ENCODE measurements at regions not wholly inside any gene's neighbourhood (a gene's known extent, or its start where the extent isn't known, plus 50 kb on each side); places are given as distances from the start of the nearest gene placed in this dataset.
"Not testable (repeated sequence)": the region's sequence is repeated elsewhere in the genome, so short reads cannot be mapped to it uniquely, and the experiment has no call there.

DNA sequence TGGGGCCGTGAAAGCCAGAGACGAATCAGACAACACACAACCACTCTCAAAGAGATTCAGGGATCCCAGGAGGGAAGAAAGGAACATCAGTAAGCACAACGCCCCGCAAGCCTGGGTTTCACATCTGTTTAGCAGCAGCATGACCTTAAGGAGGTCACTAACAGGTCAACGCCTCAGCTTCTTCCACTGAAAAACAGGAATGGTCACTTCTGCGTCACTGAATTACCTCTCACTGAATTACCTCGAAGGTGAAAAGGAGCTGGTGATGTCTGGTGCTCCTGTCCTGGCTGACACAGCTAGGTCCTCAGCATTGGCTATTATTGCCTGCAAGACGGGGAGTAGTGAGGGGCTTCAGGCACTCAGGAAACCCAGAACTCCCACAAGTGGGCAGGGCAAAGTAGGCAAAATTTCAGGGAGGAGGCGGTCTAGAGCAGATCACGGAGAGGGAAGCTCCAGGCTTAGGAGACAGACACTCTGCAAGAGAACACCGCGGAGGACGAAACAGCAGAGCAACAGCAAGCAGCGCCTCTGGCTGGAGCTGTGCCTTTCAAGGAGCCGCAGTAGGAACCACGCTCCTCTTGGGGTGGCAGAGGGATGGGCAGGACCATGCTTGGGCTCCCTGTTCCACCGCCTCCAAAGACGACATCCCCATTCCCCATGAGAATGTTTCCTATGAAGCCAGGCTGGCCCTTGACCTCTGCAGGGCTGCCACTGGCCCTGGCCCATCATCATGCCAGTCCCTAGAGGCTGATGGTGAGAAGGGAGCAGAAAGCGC is 108.4 kb downstream of the SINHCAF start:
- H3K27ac ChIP-seq (ENCODE audit: low read depth, low read length): no peak overlapping the region
- WGBS: 78% methylated on average over 19 of the region's 19 CpGs
- H3K36me3 ChIP-seq (ENCODE audit: insufficient read depth, low read length): no peaks in the 10 kb centered on the region
- no peaks in the 10 kb centered on the region; the same call in 1 of the 2 replicates for H3K27me3 ChIP-seq (ENCODE audit: insufficient read depth, low read length)
- H3K9me3 ChIP-seq (ENCODE audit: insufficient read depth, low read depth, low read length): no peaks in the 10 kb centered on the region
- H3K4me3 ChIP-seq (ENCODE audit: low read length): no peak overlapping the region
- no peak overlapping the region for H3K9ac ChIP-seq (ENCODE audit: low read depth, low read length)
- H3K4me1 ChIP-seq (ENCODE audit: insufficient read depth, low read length): peaks cover 15% of the 10 kb centered on the region

DNA sequence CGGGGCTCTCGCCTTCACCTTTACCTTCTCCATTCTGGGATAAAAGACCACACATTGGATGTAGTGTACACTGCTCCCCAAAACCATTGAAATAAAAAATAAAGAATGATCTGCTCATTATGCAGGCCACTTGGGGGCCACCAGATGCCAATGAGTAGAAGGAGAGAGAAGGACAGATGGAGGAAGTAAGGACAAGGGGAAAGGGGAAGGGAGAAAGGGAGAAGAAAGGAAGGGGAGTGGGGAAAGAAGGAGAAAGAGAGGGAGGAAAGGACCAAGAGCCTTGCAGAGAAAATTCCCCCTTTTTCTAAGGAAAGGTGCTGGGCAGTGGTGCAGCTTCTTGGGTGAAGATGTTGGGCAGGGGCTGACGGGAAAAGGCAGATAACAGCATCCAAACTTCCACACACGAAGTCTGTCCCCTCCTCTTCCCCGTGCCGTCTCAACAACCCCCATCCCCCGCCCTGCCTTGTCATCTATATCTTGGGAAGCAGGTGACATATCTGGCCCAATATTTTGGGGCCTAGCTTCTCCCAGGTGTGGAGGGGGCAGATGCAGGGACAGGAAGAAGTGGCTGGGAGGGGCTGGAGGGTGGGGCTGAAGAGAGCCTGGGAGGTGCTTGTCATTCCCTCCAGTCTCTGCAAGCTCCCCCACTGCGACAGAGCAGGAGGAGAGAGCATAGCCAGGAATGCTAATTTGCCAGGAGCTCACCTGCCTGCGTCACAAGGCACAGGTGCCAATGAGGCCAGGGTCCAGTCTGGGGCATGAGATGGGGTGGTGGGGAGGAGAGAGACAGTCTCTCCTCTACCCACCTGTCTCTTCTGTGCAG is 107.5 kb downstream of the SINHCAF start:
- Histone ChIP-seq H3K36me3 (ENCODE audit: insufficient read depth, low read length) (no peaks in the 10 kb centered on the region), H3K27ac (ENCODE audit: low read depth, low read length) (no peak overlapping the region), H3K9ac (ENCODE audit: low read depth, low read length) (no peak overlapping the region), H3K4me3 (ENCODE audit: low read length) (no peak overlapping the region), H3K27me3 (ENCODE audit: insufficient read depth, low read length) (no peaks in the 10 kb centered on the region; the same call in 1 of the 2 replicates), H3K9me3 (ENCODE audit: insufficient read depth, low read depth, low read length) (no peaks in the 10 kb centered on the region), H3K4me1 (ENCODE audit: insufficient read depth, low read length) (peaks cover 15% of the 10 kb centered on the region)
- WGBS: 68% methylated on average over 9 of the region's 9 CpGs

DNA sequence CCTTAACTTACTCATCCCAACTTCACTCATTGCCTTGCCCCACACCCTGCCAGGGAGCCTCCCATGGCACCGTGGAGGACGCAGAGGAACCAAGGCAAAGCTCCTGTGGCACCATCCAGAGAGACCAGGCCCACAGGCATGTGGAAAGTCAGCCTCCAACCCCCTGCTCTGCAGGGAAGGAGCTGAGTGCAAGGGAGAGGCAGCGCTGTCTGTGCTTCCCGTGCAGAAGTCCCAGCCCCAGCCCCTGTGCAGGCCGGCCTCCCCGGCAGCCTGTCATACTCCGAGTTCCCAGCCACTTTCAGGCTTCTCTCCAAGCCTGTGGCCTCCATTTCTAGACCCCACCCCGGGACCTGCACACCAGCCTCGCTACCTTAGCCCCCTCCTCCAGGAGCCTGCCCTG is 106.4 kb downstream of the SINHCAF start:
- Histone ChIP-seq H3K27ac (ENCODE audit: low read depth, low read length) (no peak overlapping the region), H3K4me3 (ENCODE audit: low read length) (no peak overlapping the region), H3K36me3 (ENCODE audit: insufficient read depth, low read length) (no peaks in the 10 kb centered on the region), H3K4me1 (ENCODE audit: insufficient read depth, low read length) (peaks cover 15% of the 10 kb centered on the region), H3K9me3 (ENCODE audit: insufficient read depth, low read depth, low read length) (no peaks in the 10 kb centered on the region), H3K27me3 (ENCODE audit: insufficient read depth, low read length) (no peaks in the 10 kb centered on the region; the same call in 1 of the 2 replicates), H3K9ac (ENCODE audit: low read depth, low read length) (no peak overlapping the region)
- 94% methylated on average over 9 of the region's 9 CpGs for WGBS

DNA sequence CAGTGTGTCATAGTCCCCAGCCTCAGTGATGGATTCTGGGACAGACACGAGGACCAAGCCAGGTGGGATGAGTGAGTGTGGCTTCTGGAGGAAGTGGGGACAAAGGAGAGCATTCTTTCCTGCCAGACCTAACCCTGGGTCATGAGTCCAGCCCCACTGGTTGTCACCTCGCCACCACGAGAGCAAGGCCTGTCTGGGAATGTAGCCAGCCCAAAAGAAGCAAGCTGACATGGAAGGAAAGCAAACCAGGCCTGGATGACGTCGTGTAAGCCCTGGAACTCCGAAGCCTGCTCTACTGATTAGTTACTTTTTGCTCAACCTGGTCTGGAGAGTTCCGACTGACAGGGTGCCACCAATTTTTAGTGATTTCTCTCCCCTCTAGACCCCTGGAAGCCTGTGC is 105.9 kb downstream of the SINHCAF start:
- Histone ChIP-seq H3K27ac (ENCODE audit: low read depth, low read length) (no peak overlapping the region), H3K9me3 (ENCODE audit: insufficient read depth, low read depth, low read length) (no peaks in the 10 kb centered on the region), H3K9ac (ENCODE audit: low read depth, low read length) (no peak overlapping the region), H3K4me3 (ENCODE audit: low read length) (no peak overlapping the region), H3K4me1 (ENCODE audit: insufficient read depth, low read length) (peaks cover 20% of the 10 kb centered on the region), H3K36me3 (ENCODE audit: insufficient read depth, low read length) (no peaks in the 10 kb centered on the region), H3K27me3 (ENCODE audit: insufficient read depth, low read length) (no peaks in the 10 kb centered on the region; the same call in 1 of the 2 replicates)
- 76% methylated on average over 7 of the region's 7 CpGs for WGBS

DNA sequence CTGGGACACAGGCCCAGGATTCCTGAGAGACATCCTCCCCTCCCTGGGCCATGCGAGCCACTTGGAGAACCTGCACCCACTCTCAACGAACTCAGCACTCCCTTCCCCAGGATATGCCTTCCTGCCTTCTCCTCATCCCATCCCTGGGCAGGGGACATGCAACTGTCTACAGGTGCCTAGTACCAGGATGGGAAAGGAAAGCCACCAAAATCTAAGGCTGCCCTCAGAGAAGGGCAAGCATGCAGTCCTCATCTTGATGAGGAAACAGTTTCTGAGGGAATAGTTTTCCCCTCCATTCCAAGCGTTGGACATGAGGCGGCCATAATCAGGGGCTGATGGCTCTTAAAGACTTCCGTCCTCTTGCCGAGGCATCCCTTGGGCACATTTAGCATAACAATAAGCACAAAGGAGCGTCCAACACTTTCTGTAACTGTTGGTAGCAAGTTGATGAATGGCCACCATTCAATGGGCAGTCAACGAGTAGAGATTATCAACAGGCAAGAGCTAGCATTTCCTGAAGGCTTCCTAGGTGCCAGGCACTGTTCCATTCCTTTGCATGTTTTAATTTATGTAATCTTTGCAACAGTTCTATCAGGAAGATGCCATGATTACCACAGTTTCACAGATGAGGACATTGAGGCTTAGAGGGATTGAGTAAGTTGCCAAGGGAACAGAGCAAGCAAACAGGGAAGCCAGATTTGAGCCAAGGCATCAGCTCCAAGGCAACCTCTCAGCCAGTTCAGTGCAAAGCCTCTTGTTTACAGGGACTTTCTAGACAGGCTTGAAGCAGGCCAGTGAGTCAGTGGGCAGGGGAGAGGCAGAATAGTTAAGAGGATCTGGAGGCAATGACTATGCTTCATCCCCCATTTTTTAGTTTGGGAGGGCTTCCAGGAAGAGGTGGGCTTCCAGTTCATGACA is 105.1 kb downstream of the SINHCAF start:
- Histone ChIP-seq H3K4me3 (ENCODE audit: low read length) (no peak overlapping the region), H3K27ac (ENCODE audit: low read depth, low read length) (no peak overlapping the region), H3K36me3 (ENCODE audit: insufficient read depth, low read length) (no peaks in the 10 kb centered on the region), H3K4me1 (ENCODE audit: insufficient read depth, low read length) (peaks cover 25% of the 10 kb centered on the region), H3K27me3 (ENCODE audit: insufficient read depth, low read length) (no peaks in the 10 kb centered on the region; the same call in 1 of the 2 replicates), H3K9ac (ENCODE audit: low read depth, low read length) (no peak overlapping the region), H3K9me3 (ENCODE audit: insufficient read depth, low read depth, low read length) (no peaks in the 10 kb centered on the region)
- WGBS: 71% methylated on average over 8 of the region's 8 CpGs

DNA sequence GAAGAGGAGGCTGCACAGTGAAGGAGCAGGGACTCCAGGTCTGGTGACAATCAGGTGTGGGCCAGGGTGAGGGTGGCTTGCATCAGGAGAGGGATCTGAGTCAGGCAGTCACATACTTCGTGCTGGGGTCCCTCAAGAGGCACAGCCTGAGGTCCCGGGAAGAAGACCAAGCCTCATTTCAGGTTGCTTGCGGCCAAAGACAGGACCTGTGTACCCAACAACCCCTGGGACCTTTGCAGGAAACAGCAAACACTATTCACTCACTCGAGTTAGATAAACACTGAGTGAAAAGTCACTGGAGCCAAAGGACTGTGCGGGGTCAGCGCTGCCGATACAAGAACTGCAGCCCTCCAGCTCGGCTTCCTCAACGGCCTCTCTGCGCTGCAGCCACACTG is 104.4 kb downstream of the SINHCAF start:
- H3K4me1 ChIP-seq (ENCODE audit: insufficient read depth, low read length): peaks cover 25% of the 10 kb centered on the region
- no peaks in the 10 kb centered on the region; the same call in 1 of the 2 replicates for H3K27me3 ChIP-seq (ENCODE audit: insufficient read depth, low read length)
- H3K36me3 ChIP-seq (ENCODE audit: insufficient read depth, low read length): no peaks in the 10 kb centered on the region
- no peak overlapping the region for H3K4me3 ChIP-seq (ENCODE audit: low read length)
- H3K9me3 ChIP-seq (ENCODE audit: insufficient read depth, low read depth, low read length): no peaks in the 10 kb centered on the region
- no peak overlapping the region for H3K27ac ChIP-seq (ENCODE audit: low read depth, low read length)
- WGBS: 93% methylated on average over 10 of the region's 10 CpGs
- H3K9ac ChIP-seq (ENCODE audit: low read depth, low read length): no peak overlapping the region

DNA sequence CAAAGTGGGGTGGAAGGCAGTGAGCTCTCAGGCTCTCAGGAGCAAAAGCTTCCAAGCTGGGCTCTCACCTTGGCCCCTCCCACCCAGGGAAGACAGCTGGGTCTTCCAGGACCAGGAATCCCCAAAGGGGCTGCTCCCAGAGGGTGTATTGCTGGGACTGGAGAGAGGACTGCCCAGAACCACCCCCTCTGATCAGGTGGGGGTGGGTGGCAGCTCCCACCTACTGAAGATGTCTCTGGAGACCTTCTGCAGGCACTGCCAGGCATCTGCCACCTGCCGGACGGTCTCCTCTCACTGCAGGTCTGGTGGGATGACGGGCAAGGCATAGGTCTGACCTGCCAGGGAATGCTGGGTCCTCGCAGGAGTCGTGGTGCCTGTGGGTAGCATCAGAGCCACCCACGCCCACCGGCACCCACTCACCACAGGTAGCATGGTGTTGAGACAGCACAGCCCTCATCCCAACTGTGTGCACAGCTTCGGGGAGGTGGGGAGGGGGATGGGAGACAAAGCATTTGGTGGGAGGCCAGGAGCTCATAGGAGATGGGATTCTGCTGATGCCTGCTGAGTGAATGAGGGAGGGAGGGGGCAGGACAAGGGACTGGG is 103.2 kb downstream of the SINHCAF start:
- H3K36me3 ChIP-seq (ENCODE audit: insufficient read depth, low read length): no peaks in the 10 kb centered on the region
- H3K4me3 ChIP-seq (ENCODE audit: low read length): no peak overlapping the region
- 86% methylated on average over 8 of the region's 8 CpGs for WGBS
- H3K9ac ChIP-seq (ENCODE audit: low read depth, low read length): no peak overlapping the region
- H3K9me3 ChIP-seq (ENCODE audit: insufficient read depth, low read depth, low read length): no peaks in the 10 kb centered on the region
- H3K27ac ChIP-seq (ENCODE audit: low read depth, low read length): no peak overlapping the region
- H3K27me3 ChIP-seq (ENCODE audit: insufficient read depth, low read length): no peaks in the 10 kb centered on the region; the same call in 1 of the 2 replicates
- H3K4me1 ChIP-seq (ENCODE audit: insufficient read depth, low read length): peaks cover 21% of the 10 kb centered on the region

DNA sequence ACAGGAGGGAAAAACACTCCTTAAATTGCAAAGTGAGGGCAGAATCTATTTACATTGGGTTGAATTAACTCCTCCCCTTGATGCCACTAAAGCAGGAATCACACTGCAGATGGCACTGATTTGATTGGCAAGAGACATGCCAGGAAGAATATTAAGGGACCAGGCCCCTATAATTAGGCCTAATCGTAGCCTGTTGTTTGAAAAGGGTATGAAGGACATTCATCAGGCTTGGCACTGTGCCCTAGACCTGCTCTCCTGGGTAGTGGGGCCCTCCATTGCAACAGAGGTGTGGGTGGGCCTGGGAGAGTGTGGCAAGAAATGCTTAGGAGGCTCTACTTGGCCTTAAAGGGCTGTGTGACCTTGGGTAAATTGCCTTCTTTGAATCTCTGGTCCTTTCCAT is 102.3 kb downstream of the SINHCAF start:
- H3K4me3 ChIP-seq (ENCODE audit: low read length): not testable (repeated sequence)

DNA sequence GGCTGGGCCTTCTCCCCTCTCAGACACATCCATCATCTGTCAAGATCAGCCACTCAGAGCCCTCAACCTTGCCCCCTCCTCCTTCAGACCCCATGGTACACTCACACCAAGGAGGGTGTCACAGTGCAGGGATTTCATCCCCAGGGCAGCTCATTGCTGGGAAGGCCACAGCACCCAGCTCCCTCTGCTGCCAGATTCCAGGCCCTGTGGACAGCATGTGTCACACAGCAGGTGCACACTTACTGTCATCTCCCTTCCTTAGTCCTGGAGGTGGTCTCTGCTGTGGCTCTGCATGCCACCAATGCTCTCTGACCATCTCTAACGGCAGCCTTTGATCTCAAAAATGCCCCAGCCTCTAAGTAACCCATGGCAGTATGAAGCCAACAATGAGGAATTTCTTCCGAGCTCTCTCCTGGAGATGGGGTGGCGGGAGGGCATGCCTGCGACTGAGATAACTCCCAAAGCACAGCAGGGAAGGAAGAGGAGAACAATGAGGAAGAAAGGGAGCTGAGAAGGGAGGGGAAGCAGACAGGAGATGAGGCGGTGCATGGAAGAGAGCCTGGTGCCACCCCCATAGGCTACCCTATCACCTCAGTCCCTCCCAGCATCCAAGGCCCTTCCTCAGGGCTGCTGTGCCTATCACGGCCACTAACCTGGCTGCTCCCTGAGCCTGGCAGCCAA is 101.0 kb downstream of the SINHCAF start:
- H3K27me3 ChIP-seq (ENCODE audit: insufficient read depth, low read length): no peaks in the 10 kb centered on the region; the same call in 1 of the 2 replicates
- no peak overlapping the region for H3K4me3 ChIP-seq (ENCODE audit: low read length)
- no peaks in the 10 kb centered on the region for H3K9me3 ChIP-seq (ENCODE audit: insufficient read depth, low read depth, low read length)
- no peak overlapping the region for H3K27ac ChIP-seq (ENCODE audit: low read depth, low read length)
- H3K36me3 ChIP-seq (ENCODE audit: insufficient read depth, low read length): no peaks in the 10 kb centered on the region
- peaks cover 15% of the 10 kb centered on the region for H3K4me1 ChIP-seq (ENCODE audit: insufficient read depth, low read length)
- no peak overlapping the region for H3K9ac ChIP-seq (ENCODE audit: low read depth, low read length)
- WGBS: 23% methylated on average over 6 of the region's 6 CpGs

More for the DNA sequence above, 102.3 kb downstream of the SINHCAF start:
- not testable (repeated sequence) for H3K27ac ChIP-seq (ENCODE audit: low read depth, low read length); H3K36me3 ChIP-seq (ENCODE audit: insufficient read depth, low read length); H3K9me3 ChIP-seq (ENCODE audit: insufficient read depth, low read depth, low read length); H3K27me3 ChIP-seq (ENCODE audit: insufficient read depth, low read length); H3K9ac ChIP-seq (ENCODE audit: low read depth, low read length)
- WGBS: 92% methylated on average over 1 of the region's 1 CpG
- H3K4me1 ChIP-seq (ENCODE audit: insufficient read depth, low read length): peaks cover 15% of the 10 kb centered on the region

All from HUES64 (cell line).